ENCODE measurements at regions not wholly inside any gene's neighbourhood (a gene's known extent, or its start where the extent isn't known, plus 50 kb on each side); places are given as distances from the start of the nearest gene placed in this dataset.
"Not testable (repeated sequence)": the region's sequence is repeated elsewhere in the genome, so short reads cannot be mapped to it uniquely, and the experiment has no call there.

GRCh38 chr4:85106805-85107336 lies 140.4 kb upstream of the WDFY3 start:
- DNase-seq, result no peak

- DNase-seq, result no peak
These were observed 141.1 kb upstream of the WDFY3 start for GRCh38 chr4:85107553-85107952.

- no peak for DNase-seq
These were observed 147.2 kb upstream of the WDFY3 start for GRCh38 chr4:85113706-85114105.

GRCh38 chr4:85114526-85114925 lies 148.0 kb upstream of the WDFY3 start:
- no peak for DNase-seq

GRCh38 chr4:85116008-85116407 lies 149.5 kb upstream of the WDFY3 start:
- no peak for DNase-seq

GRCh38 chr4:85125688-85126087 lies 159.2 kb upstream of the WDFY3 start:
- DNase-seq, result no peak

GRCh38 chr4:85126991-85127591 lies 160.6 kb upstream of the WDFY3 start:
- no peak for DNase-seq

GRCh38 chr4:85127653-85128052 lies 161.2 kb upstream of the WDFY3 start:
- no peak for DNase-seq

- no peak for DNase-seq
These were observed 162.0 kb upstream of the WDFY3 start for GRCh38 chr4:85128246-85129204.

- DNase-seq, result not testable (repeated sequence)
These were observed 163.1 kb upstream of the WDFY3 start for GRCh38 chr4:85129354-85130125.

- no peak for DNase-seq
These were observed 165.6 kb upstream of the WDFY3 start for GRCh38 chr4:85132117-85132516.

- DNase-seq, result no peak
These were observed 166.1 kb upstream of the WDFY3 start for GRCh38 chr4:85132570-85132969.

- DNase-seq, result not testable (repeated sequence)
These were observed 173.3 kb upstream of the WDFY3 start for GRCh38 chr4:85139749-85140148.

- DNase-seq, result no peak
These were observed 176.0 kb upstream of the WDFY3 start for GRCh38 chr4:85142451-85142850.

- peak; percentile 74 for DNase-seq
These were observed 181.1 kb upstream of the WDFY3 start for GRCh38 chr4:85147481-85148076.

GRCh38 chr4:85149676-85150075 lies 183.2 kb upstream of the WDFY3 start:
- no peak for DNase-seq

GRCh38 chr4:85151371-85151770 lies 184.9 kb upstream of the WDFY3 start:
- DNase-seq, result no peak

GRCh38 chr4:85151786-85152185 lies 185.3 kb upstream of the WDFY3 start:
- DNase-seq, result no peak

GRCh38 chr4:85152480-85152879 lies 186.0 kb upstream of the WDFY3 start:
- DNase-seq, result no peak

GRCh38 chr4:85153221-85153620 lies 186.7 kb upstream of the WDFY3 start:
- no peak for DNase-seq

- no peak for DNase-seq
These were observed 188.1 kb upstream of the WDFY3 start for GRCh38 chr4:85154591-85154990.

GRCh38 chr4:85165808-85166207 lies 199.3 kb upstream of the WDFY3 start:
- DNase-seq, result no peak

- DNase-seq, result no peak
These were observed 199.8 kb upstream of the WDFY3 start for GRCh38 chr4:85166318-85166717.
